Hepatocyte (in vitro differentiated cells): ENCODE measurements at regions not wholly inside any gene's neighbourhood (a gene's known extent, or its start where the extent isn't known, plus 50 kb on each side); places are given as distances from the start of the nearest gene placed in this dataset.

Source experiments
- DNase-seq: peaks from one replicate; pipeline ENCODE4 v3.0.0-alpha.2; 2016; ENCODE audit warnings: low spot score
- H2AFZ ChIP-seq: fragments of 200-600 bp; sonication (generic); 2 replicates; pipeline ENCODE4 v1.6.0; 2016; ENCODE audit warnings: antibody characterized with exemption, mild to moderate bottlenecking
- H3K27ac ChIP-seq: fragments of 200-600 bp; sonication (generic); 2 replicates; pipeline ENCODE4 v1.5.1; 2016; ENCODE audit warnings: mild to moderate bottlenecking
- H3K27me3 ChIP-seq: fragments of 200-600 bp; sonication (generic); 2 replicates; pipeline ENCODE4 v1.6.1; 2016
- H3K36me3 ChIP-seq: fragments of 200-600 bp; sonication (generic); replicated peaks from 2 replicates; pipeline ENCODE4 v1.5.1; 2016; ENCODE audit warnings: low read depth; ENCODE audit not compliant: insufficient read depth
- H3K4me1 ChIP-seq: fragments of 200-600 bp; sonication (generic); 2 replicates; pipeline ENCODE4 v1.5.1; 2016; ENCODE audit warnings: mild to moderate bottlenecking, moderate library complexity; ENCODE audit not compliant: insufficient read depth
- H3K4me2 ChIP-seq: fragments of 200-600 bp; sonication (generic); 2 replicates; pipeline ENCODE4 v1.6.0; 2016
- H3K4me3 ChIP-seq: fragments of 200-600 bp; sonication (generic); 2 replicates; pipeline ENCODE4 v1.5.1; 2016; ENCODE audit warnings: mild to moderate bottlenecking
- H3K79me2 ChIP-seq: fragments of 200-600 bp; sonication (generic); 2 replicates; pipeline ENCODE4 v1.6.0; 2017; ENCODE audit warnings: mild to moderate bottlenecking
- H3K9me2 ChIP-seq: fragments of 200-600 bp; sonication (generic); replicated peaks from 2 replicates; pipeline ENCODE4 v1.6.0; 2017; ENCODE audit warnings: mild to moderate bottlenecking; ENCODE audit not compliant: insufficient read depth
- H3K9me3 ChIP-seq: fragments of 200-600 bp; sonication (generic); 2 replicates; pipeline ENCODE4 v1.5.1; 2016; ENCODE audit warnings: low read depth, mild to moderate bottlenecking
- H4K20me1 ChIP-seq: fragments of 200-600 bp; sonication (generic); 2 replicates; pipeline ENCODE4 v1.6.0; 2016; ENCODE audit warnings: mild to moderate bottlenecking; ENCODE audit not compliant: insufficient read depth, poor library complexity, severe bottlenecking
- CTCF ChIP-seq: fragments of 200-600 bp; sonication (generic); IDR thresholded peaks from 2 replicates; pipeline ENCODE4 v1.5.1; 2016; ENCODE audit warnings: antibody characterized with exemption, mild to moderate bottlenecking; ENCODE audit not compliant: poor library complexity
- EZH2 ChIP-seq: fragments of 200-600 bp; sonication (generic); IDR thresholded peaks from 2 replicates; pipeline ENCODE4 v1.6.1; 2016; ENCODE audit warnings: antibody characterized with exemption, mild to moderate bottlenecking, borderline replicate concordance
- EZH2phosphoT487 ChIP-seq: fragments of 200-600 bp; sonication (generic); IDR thresholded peaks from one replicate; pipeline ENCODE4 v1.6.1; 2018; ENCODE audit warnings: antibody characterized with exemption, mild to moderate bottlenecking, low read depth, moderate library complexity; ENCODE audit not compliant: unreplicated experiment, severe bottlenecking
- WGBS: methylation state at CpG from one replicate; pipeline ENCODE4 v1.1.6; 2016; ENCODE audit warnings: low lambda C conversion rate; ENCODE audit errors: missing lambda C conversion rate; 5-methylcytosine and 5-hydroxymethylcytosine counted together

GRCh38 chr9:23372703-23373102 is 453.3 kb downstream of the ELAVL2 start:
- no peaks in the 10 kb centered on the region for H3K9me3 ChIP-seq
- 64% methylated on average over 1 of the region's 1 CpG for WGBS
- no peaks in the 10 kb centered on the region for H3K4me1 ChIP-seq
- TF ChIP-seq EZH2phosphoT487 (no peak), CTCF (no peak), EZH2 (no peak)
- H3K9me2 ChIP-seq = no peaks in the 10 kb centered on the region
- H2AFZ ChIP-seq = no peak overlapping the region
- no peaks in the 10 kb centered on the region for H3K27me3 ChIP-seq
- H3K27ac ChIP-seq = no peak overlapping the region
- no peaks in the 10 kb centered on the region for H3K36me3 ChIP-seq
- DNase-seq = no peak
- H4K20me1 ChIP-seq = no peaks in the 10 kb centered on the region
- no peak overlapping the region for H3K4me3 ChIP-seq
- H3K79me2 ChIP-seq = no peaks in the 10 kb centered on the region
- H3K4me2 ChIP-seq = no peak overlapping the region

DNA sequence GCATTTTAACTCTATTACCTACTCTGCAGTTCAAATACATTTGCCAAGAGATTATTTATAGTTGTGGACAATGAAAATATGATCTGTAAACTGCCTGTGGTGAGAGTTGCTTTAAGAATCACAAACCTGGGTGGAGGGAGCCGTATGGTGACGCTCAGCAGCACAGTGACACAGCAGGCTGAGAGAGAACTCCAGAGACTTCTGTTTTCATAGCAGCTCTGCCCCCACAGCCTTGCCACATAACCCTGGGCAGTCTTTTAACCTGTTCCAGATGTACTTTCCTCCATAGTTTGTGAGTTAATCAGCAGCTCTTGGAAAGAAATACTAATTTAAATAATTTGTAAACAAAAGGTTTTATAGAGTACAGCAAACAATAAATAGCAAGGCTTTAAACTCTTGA is 450.5 kb downstream of the ELAVL2 start:
- Histone ChIP-seq H3K4me3 (no peak overlapping the region), H3K27ac (no peak overlapping the region), H3K4me1 (no peaks in the 10 kb centered on the region), H3K27me3 (no peaks in the 10 kb centered on the region), H3K79me2 (no peaks in the 10 kb centered on the region), H3K4me2 (no peak overlapping the region), H3K9me2 (no peaks in the 10 kb centered on the region), H3K36me3 (no peaks in the 10 kb centered on the region), H4K20me1 (no peaks in the 10 kb centered on the region), H3K9me3 (no peaks in the 10 kb centered on the region), H2AFZ (no peak overlapping the region)
- WGBS = 35% methylated on average over 2 of the region's 2 CpGs
- TF ChIP-seq CTCF (no peak), EZH2phosphoT487 (no peak), EZH2 (no peak)
- no peak for DNase-seq

- TF ChIP-seq EZH2phosphoT487 = no peak
- no peak for TF ChIP-seq CTCF
- no peak for TF ChIP-seq EZH2
- 75% methylated on average over 4 of the region's 4 CpGs for WGBS
- H3K9me3 ChIP-seq = no peaks in the 10 kb centered on the region
- H2AFZ ChIP-seq = no peak overlapping the region
- no peak overlapping the region for H3K4me3 ChIP-seq
- H3K79me2 ChIP-seq = no peaks in the 10 kb centered on the region
- H3K4me2 ChIP-seq = no peak overlapping the region
- H4K20me1 ChIP-seq = no peaks in the 10 kb centered on the region
- no peaks in the 10 kb centered on the region for H3K4me1 ChIP-seq
- no peaks in the 10 kb centered on the region for H3K36me3 ChIP-seq
- H3K9me2 ChIP-seq = no peaks in the 10 kb centered on the region
- no peak overlapping the region for H3K27ac ChIP-seq
- DNase-seq = peak; percentile 30
- H3K27me3 ChIP-seq = no peaks in the 10 kb centered on the region
Measured at GRCh38 chr9:23379842-23380241, 446.2 kb downstream of the ELAVL2 start.

- H3K79me2 ChIP-seq = no peaks in the 10 kb centered on the region
- DNase-seq = no peak
- H3K4me2 ChIP-seq = no peak overlapping the region
- TF ChIP-seq EZH2phosphoT487 (no peak), EZH2 (no peak), CTCF (no peak)
- H2AFZ ChIP-seq = no peak overlapping the region
- H3K27me3 ChIP-seq = no peaks in the 10 kb centered on the region
- no peaks in the 10 kb centered on the region for H4K20me1 ChIP-seq
- no peak overlapping the region for H3K27ac ChIP-seq
- no peak overlapping the region for H3K4me3 ChIP-seq
- no peaks in the 10 kb centered on the region for H3K9me2 ChIP-seq
- H3K36me3 ChIP-seq = no peaks in the 10 kb centered on the region
- no peaks in the 10 kb centered on the region for H3K9me3 ChIP-seq
- no peaks in the 10 kb centered on the region for H3K4me1 ChIP-seq
Measured at GRCh38 chr9:23380821-23381220, 445.2 kb downstream of the ELAVL2 start.
